Fibroblast of the conjunctiva (primary cell): ENCODE measurements at regions not wholly inside any gene's neighbourhood (a gene's known extent, or its start where the extent isn't known, plus 50 kb on each side); places are given as distances from the start of the nearest gene placed in this dataset.
"Not testable (repeated sequence)": the region's sequence is repeated elsewhere in the genome, so short reads cannot be mapped to it uniquely, and the experiment has no call there.

Source experiments
- DNase-seq: peaks from one replicate; pipeline ENCODE4 v3.0.0-alpha.2; 2010; ENCODE audit warnings: low read depth

GRCh38 chr15:30760633-30761032 lies 134.7 kb downstream of the ARHGAP11B start:
- DNase-seq = not testable (repeated sequence)

GRCh38 chr15:30761365-30761764 lies 135.4 kb downstream of the ARHGAP11B start:
- not testable (repeated sequence) for DNase-seq

- DNase-seq = not testable (repeated sequence)
These were observed 134.2 kb upstream of the FAN1 start for GRCh38 chr15:30769390-30770124.

GRCh38 chr15:30770759-30771158 lies 133.0 kb upstream of the FAN1 start:
- no peak for DNase-seq

GRCh38 chr15:30783019-30783418 lies 120.7 kb upstream of the FAN1 start:
- no peak for DNase-seq

GRCh38 chr15:30788595-30788994 lies 115.1 kb upstream of the FAN1 start:
- DNase-seq = no peak

- no peak for DNase-seq
These were observed 112.2 kb upstream of the FAN1 start for GRCh38 chr15:30791239-30792175.

- not testable (repeated sequence) for DNase-seq
These were observed 110.9 kb upstream of the FAN1 start for GRCh38 chr15:30792843-30793242.

GRCh38 chr15:30794388-30794787 lies 109.3 kb upstream of the FAN1 start:
- no peak for DNase-seq

GRCh38 chr15:30799565-30799964 lies 104.2 kb upstream of the FAN1 start:
- not testable (repeated sequence) for DNase-seq

- not testable (repeated sequence) for DNase-seq
These were observed 102.4 kb upstream of the FAN1 start for GRCh38 chr15:30801140-30801895.

- not testable (repeated sequence) for DNase-seq
These were observed 101.7 kb upstream of the FAN1 start for GRCh38 chr15:30802001-30802400.

- DNase-seq = not testable (repeated sequence)
These were observed 100.0 kb upstream of the FAN1 start for GRCh38 chr15:30803703-30804102.

- DNase-seq = no peak
These were observed 87.3 kb upstream of the FAN1 start for GRCh38 chr15:30816430-30816829.

GRCh38 chr15:30823068-30823813 lies 80.5 kb upstream of the FAN1 start:
- not testable (repeated sequence) for DNase-seq

GRCh38 chr15:30824518-30825195 lies 79.1 kb upstream of the FAN1 start:
- DNase-seq = no peak

GRCh38 chr15:30827625-30828303 lies 76.0 kb upstream of the FAN1 start:
- no peak for DNase-seq

- DNase-seq = not testable (repeated sequence)
These were observed 75.4 kb upstream of the FAN1 start for GRCh38 chr15:30828304-30828639.

GRCh38 chr15:30830961-30831360 lies 72.8 kb upstream of the FAN1 start:
- DNase-seq = no peak

GRCh38 chr15:30833379-30833778 lies 70.3 kb upstream of the FAN1 start:
- not testable (repeated sequence) for DNase-seq
